IPS DF 6.9 (cell line): ENCODE measurements at regions not wholly inside any gene's neighbourhood (a gene's known extent, or its start where the extent isn't known, plus 50 kb on each side); places are given as distances from the start of the nearest gene placed in this dataset.

Experiments used
- DNase-seq: peaks from one replicate; pipeline ENCODE4 v3.0.0-alpha.2; 2013; ENCODE audit warnings: low read depth, low spot score
- H3K27ac ChIP-seq: one replicate; pipeline ENCODE4 v1.5.1; 2013; ENCODE audit warnings: low read length, control low read depth
- H3K27me3 ChIP-seq: 2 replicates; pipeline ENCODE4 v1.6.1; 2013; ENCODE audit warnings: mild to moderate bottlenecking, low read length; ENCODE audit not compliant: control insufficient read depth, insufficient read depth
- H3K36me3 ChIP-seq: 2 replicates; pipeline ENCODE4 v1.6.1; 2013; ENCODE audit warnings: low read length; ENCODE audit not compliant: control insufficient read depth, insufficient read depth
- H3K4me1 ChIP-seq: 2 replicates; pipeline ENCODE4 v1.6.1; 2013; ENCODE audit warnings: low read length; ENCODE audit not compliant: control insufficient read depth, insufficient read depth
- H3K4me3 ChIP-seq: 2 replicates; pipeline ENCODE4 v1.5.1; 2013; ENCODE audit warnings: mild to moderate bottlenecking, low read length
- H3K9me3 ChIP-seq: 2 replicates; pipeline ENCODE4 v1.6.1; 2013; ENCODE audit warnings: low read length, inconsistent platforms; ENCODE audit not compliant: control insufficient read depth, insufficient read depth
- WGBS: extraction: QIAGEN DNeasy Blood & Tissue Kit; methylation state at CpG from one replicate; pipeline ENCODE4 v1.1.7; 2013; ENCODE audit warnings: mixed read lengths, missing lambda C conversion rate; ENCODE audit not compliant: insufficient read length, insufficient coverage; 5-methylcytosine and 5-hydroxymethylcytosine counted together

DNA sequence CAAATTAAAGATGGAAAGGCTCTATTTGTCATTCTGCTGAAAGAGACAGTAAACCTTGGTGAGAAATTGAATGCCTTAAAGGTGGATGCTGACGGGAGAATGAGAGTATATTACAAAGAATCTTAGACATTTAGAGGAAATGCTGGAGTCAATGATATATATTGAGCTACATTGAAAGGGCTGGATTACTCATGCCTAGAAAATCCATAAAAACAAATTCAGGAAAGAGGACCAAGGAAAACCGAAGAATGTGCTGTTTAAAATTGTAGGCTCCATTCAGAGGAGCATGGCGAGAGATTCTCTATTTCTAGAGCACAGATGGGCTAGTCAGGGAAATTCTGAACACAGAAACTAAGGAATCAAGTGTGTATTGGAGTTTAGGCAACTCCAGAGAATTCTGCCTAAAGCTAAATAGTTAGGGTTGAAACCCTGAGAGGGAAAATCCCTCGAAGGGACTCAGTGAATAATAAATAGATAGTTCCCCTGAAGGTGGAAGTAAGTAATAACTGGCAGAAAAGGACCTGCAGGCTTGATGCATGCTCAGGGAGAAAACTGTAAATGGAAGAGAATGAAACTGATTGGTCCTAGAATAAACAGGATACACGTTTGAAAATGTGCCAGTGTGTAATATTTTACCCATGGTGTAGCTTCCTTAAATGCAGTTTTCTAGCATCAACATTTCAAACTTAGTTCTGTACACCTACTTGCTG lies 1532.4 kb upstream of the TENM3 start:
- no CpG with 5 or more reads among the region's 5 CpGs for WGBS
- Histone ChIP-seq H3K9me3 (no peaks in the 10 kb centered on the region), H3K36me3 (no peaks in the 10 kb centered on the region), H3K4me1 (no peaks in the 10 kb centered on the region), H3K27me3 (no peaks in the 10 kb centered on the region), H3K27ac (no peak overlapping the region), H3K4me3 (no peak overlapping the region)
- DNase-seq, result no peak

DNA sequence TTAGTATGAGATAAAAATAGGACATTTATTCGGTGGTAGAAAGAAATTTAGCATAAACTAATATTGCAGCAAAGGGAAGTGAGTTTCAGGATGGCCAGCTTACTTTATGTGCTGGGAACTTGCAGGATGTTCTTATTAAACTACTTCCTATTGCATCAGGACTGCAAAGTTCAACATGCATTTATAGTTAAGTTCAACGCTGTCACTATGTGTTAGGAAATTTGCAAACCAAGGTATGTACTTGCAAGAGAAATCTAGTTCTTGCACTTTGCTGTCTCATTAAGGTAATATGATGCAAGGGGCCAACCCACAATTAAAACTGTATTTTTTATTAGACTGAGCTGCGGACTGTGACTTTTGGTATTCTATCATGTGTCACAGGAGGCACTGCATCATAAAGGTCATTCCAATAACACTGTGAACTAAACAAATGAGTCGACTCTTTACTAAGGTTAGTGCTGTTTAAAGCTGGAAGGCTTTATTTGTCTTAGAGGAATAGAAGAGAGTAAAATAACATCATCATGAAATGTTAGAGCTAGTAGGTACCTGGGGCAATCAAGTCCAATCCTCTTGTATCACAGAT lies 1525.7 kb upstream of the TENM3 start:
- Histone ChIP-seq H3K27me3 (no peaks in the 10 kb centered on the region), H3K4me3 (no peak overlapping the region), H3K27ac (no peak overlapping the region), H3K9me3 (no peaks in the 10 kb centered on the region), H3K4me1 (no peaks in the 10 kb centered on the region), H3K36me3 (no peaks in the 10 kb centered on the region)
- DNase-seq, result no peak
- 100% methylated on average over 1 of the region's 4 CpGs for WGBS

GRCh38 chr4:180721356-180721755 lies 1521.8 kb upstream of the TENM3 start:
- Histone ChIP-seq H3K36me3 (no peaks in the 10 kb centered on the region), H3K4me1 (no peaks in the 10 kb centered on the region), H3K9me3 (no peaks in the 10 kb centered on the region), H3K4me3 (no peak overlapping the region), H3K27ac (no peak overlapping the region), H3K27me3 (no peaks in the 10 kb centered on the region)
- 98% methylated on average over 4 of the region's 6 CpGs for WGBS
- no peak for DNase-seq

- Histone ChIP-seq H3K4me3 (no peak overlapping the region), H3K27me3 (no peaks in the 10 kb centered on the region), H3K9me3 (no peaks in the 10 kb centered on the region; the same call in 1 of the 2 replicates), H3K36me3 (no peaks in the 10 kb centered on the region), H3K4me1 (no peaks in the 10 kb centered on the region), H3K27ac (no peak overlapping the region)
- DNase-seq, result no peak
- no CpG with 5 or more reads among the region's 6 CpGs for WGBS
These were observed 1516.6 kb upstream of the TENM3 start for GRCh38 chr4:180726611-180727010.

DNA sequence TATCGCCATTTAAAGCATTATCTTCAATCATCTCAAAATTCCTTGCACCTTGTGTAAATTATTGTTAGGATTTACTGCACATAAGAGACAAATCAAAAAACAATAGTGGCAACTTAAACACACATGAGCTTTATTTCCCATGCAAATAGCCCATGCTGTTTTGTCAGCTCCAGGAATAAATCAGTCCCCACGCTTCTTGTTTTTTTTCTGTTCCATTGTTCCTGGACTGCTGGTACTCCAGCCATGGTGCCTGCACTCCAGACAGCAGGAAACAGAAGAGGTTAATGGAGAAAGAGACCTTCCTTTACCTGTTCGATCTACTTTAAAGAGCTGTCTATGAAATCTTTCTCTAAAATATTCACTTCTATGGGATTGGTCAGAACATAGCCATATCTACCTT lies 1515.7 kb upstream of the TENM3 start:
- no peaks in the 10 kb centered on the region for H3K27me3 ChIP-seq
- no peak overlapping the region for H3K4me3 ChIP-seq
- H3K36me3 ChIP-seq, result no peaks in the 10 kb centered on the region
- no peaks in the 10 kb centered on the region for H3K4me1 ChIP-seq
- DNase-seq, result no peak
- no peak overlapping the region for H3K27ac ChIP-seq
- no peaks in the 10 kb centered on the region; the same call in 1 of the 2 replicates for H3K9me3 ChIP-seq
- no CpG with 5 or more reads among the region's 3 CpGs for WGBS

DNA sequence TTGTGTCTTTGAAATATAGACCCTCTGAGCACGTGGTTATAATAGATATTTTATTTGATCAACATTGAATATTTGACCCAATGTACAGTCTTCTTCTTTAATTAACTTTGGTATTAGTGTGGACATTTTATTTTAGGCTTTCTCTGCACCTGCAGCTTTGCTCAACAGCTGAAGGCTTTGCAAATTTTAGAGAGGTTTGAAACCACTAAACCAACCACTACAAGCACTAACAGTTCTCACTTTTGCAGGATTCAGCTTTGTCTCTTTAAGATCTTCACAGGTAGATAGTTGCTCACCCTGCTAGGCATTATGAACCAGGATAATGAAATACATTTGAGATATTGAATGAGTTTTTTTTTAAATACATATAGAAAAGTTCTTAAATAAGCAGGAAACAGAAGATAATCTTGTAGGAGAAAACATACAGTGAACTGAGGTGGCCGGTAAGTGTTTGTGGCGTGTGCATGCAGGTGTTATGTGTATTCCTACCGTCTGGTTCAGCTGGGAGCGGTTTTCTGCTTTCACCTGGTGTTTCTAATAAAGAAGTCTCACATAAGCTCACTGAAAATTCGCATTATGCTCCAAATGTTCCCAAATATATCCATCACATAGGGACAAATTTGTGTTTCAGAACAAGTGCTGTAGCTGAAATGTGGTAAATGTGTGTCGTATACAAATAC lies 1508.3 kb upstream of the TENM3 start:
- H3K9me3 ChIP-seq, result no peaks in the 10 kb centered on the region; the same call in 1 of the 2 replicates
- no peak for DNase-seq
- H3K27me3 ChIP-seq, result no peaks in the 10 kb centered on the region
- no peaks in the 10 kb centered on the region for H3K36me3 ChIP-seq
- no peak overlapping the region for H3K4me3 ChIP-seq
- H3K4me1 ChIP-seq, result no peaks in the 10 kb centered on the region
- no CpG with 5 or more reads among the region's 7 CpGs for WGBS
- H3K27ac ChIP-seq, result no peak overlapping the region

DNA sequence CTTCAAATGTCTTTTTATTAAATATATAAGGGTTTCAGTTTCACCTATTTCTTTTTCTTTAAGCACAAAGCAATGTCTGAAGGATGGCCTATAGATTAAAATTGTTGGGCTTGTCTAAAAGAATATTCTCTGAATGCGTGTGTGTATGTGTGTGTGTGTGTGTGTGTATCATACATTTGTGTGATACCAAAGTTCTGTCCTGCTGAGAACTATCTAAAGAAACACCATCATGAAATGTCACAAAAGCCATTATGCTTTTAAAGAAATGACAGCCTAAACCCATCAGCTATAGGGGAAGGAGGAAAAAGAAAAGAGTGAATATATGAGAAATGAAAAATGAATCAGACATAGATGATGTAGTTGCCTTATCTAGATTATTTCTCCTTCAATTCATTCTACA lies 1501.5 kb upstream of the TENM3 start:
- Histone ChIP-seq H3K4me3 (no peak overlapping the region), H3K36me3 (no peaks in the 10 kb centered on the region), H3K9me3 (no peaks in the 10 kb centered on the region), H3K27ac (no peak overlapping the region), H3K27me3 (no peaks in the 10 kb centered on the region), H3K4me1 (no peaks in the 10 kb centered on the region)
- no CpG with 5 or more reads among the region's 1 CpG for WGBS
- no peak for DNase-seq

GRCh38 chr4:180745019-180745418 lies 1498.2 kb upstream of the TENM3 start:
- Histone ChIP-seq H3K36me3 (no peaks in the 10 kb centered on the region), H3K27me3 (no peaks in the 10 kb centered on the region), H3K9me3 (no peaks in the 10 kb centered on the region), H3K4me3 (no peak overlapping the region), H3K27ac (no peak overlapping the region), H3K4me1 (no peaks in the 10 kb centered on the region)
- WGBS, result no CpG with 5 or more reads among the region's 4 CpGs
- DNase-seq, result no peak

DNA sequence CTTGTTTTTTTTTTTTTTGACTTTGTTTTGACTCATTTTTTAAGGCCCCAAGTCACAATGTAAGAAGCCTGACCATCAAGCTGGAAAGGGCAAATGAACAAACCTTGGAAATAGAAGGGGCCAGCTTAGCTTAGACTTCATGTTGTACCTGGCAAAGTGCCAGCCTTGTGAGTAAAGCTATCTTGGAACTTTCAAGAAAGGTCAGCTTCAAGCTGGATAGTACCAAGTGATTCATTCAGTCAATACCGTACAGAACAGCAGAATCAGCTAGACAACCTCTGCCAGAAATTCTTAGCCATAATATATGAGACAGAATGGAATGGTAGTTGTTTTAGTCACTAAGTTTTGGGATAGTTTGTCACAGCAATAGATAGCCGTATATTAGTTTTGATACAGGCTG lies 1492.2 kb upstream of the TENM3 start:
- WGBS, result no CpG with 5 or more reads among the region's 2 CpGs

GRCh38 chr4:180757927-180758326 lies 1485.3 kb upstream of the TENM3 start:
- no peak for DNase-seq
- Histone ChIP-seq H3K27me3 (no peaks in the 10 kb centered on the region), H3K9me3 (no peaks in the 10 kb centered on the region; the same call in 1 of the 2 replicates), H3K4me3 (no peak overlapping the region), H3K4me1 (no peaks in the 10 kb centered on the region), H3K36me3 (no peaks in the 10 kb centered on the region), H3K27ac (no peak overlapping the region)
- no CpG with 5 or more reads among the region's 2 CpGs for WGBS

More for the DNA sequence above, 1492.2 kb upstream of the TENM3 start:
- no peaks in the 10 kb centered on the region for H3K4me1 ChIP-seq
- H3K4me3 ChIP-seq, result no peak overlapping the region
- DNase-seq, result no peak
- H3K9me3 ChIP-seq, result no peaks in the 10 kb centered on the region; the same call in 1 of the 2 replicates
- no peaks in the 10 kb centered on the region for H3K36me3 ChIP-seq
- no peak overlapping the region for H3K27ac ChIP-seq
- no peaks in the 10 kb centered on the region for H3K27me3 ChIP-seq
